B cell (primary cell): ENCODE measurements at regions not wholly inside any gene's neighbourhood (a gene's known extent, or its start where the extent isn't known, plus 50 kb on each side); places are given as distances from the start of the nearest gene placed in this dataset.

ENCODE experiments used
- EZH2 ChIP-seq: IDR thresholded peaks from 2 replicates; pipeline ENCODE4 v1.6.1; 2012; ENCODE audit warnings: borderline replicate concordance, low read depth, mild to moderate bottlenecking, moderate library complexity, low read length; ENCODE audit not compliant: insufficient read depth, poor library complexity, severe bottlenecking
- TF ChIP-seq, protein P1 (sequence below): fragments of 200-600 bp; IDR thresholded peaks from one replicate; pipeline ENCODE4 v1.8.0; 2022; ENCODE audit warnings: antibody characterized with exemption, mild to moderate bottlenecking

DNA sequence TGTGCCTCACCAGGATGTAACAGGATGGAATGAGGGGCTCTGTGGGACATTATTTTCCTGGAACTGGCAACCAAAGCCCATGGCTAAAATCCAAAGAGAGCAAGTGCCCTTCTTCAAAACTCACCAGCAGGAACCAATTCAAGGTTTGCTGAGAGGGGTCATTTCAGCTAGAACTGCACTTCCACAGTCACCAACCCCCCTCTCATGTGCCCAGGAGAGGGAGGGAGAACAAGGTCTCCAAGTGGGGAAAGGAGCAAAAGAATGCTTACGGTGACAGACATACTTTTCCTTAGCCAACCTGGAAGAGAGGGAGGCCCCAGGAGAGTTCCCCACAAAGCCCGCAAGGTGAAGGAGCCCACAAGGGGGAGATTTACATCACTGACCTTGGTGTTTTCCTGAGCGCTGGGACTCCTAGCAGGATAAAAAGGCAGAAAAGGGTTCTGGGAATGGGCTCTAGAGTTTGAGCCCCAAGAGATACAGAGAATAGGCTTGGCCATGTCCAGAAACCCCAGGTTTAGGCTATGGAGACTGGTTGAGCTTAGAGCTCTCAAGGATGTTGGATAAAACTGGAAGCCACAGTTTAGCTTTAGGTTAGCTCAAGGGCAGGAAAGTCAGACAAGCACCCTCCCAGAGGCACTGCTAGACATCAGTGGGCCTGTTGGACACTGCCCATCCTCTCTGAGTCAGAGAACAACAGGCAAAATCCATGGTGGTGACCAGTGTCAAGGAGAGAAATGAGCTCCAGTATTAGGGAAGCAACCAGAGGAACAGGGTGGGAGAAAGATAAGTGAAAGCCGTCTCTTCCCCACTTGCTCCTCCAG is 63.9 kb upstream of the GHITM start:
- TF ChIP-seq EZH2: no peak
- TF ChIP-seq, protein P1, sequence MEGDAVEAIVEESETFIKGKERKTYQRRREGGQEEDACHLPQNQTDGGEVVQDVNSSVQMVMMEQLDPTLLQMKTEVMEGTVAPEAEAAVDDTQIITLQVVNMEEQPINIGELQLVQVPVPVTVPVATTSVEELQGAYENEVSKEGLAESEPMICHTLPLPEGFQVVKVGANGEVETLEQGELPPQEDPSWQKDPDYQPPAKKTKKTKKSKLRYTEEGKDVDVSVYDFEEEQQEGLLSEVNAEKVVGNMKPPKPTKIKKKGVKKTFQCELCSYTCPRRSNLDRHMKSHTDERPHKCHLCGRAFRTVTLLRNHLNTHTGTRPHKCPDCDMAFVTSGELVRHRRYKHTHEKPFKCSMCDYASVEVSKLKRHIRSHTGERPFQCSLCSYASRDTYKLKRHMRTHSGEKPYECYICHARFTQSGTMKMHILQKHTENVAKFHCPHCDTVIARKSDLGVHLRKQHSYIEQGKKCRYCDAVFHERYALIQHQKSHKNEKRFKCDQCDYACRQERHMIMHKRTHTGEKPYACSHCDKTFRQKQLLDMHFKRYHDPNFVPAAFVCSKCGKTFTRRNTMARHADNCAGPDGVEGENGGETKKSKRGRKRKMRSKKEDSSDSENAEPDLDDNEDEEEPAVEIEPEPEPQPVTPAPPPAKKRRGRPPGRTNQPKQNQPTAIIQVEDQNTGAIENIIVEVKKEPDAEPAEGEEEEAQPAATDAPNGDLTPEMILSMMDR: no peak
